C4-2B (cell line): ENCODE measurements at regions not wholly inside any gene's neighbourhood (a gene's known extent, or its start where the extent isn't known, plus 50 kb on each side); places are given as distances from the start of the nearest gene placed in this dataset.

Source experiments
- ZFX ChIP-seq: fragments of 450-650 bp; IDR thresholded peaks from 2 replicates; pipeline ENCODE4 v1.6.1; 2017
- TF ChIP-seq, protein P1 (sequence below): fragments of 450-650 bp; conservative IDR thresholded peaks from 2 replicates; pipeline ENCODE4 v1.5.1; 2017; ENCODE audit warnings: mild to moderate bottlenecking

DNA sequence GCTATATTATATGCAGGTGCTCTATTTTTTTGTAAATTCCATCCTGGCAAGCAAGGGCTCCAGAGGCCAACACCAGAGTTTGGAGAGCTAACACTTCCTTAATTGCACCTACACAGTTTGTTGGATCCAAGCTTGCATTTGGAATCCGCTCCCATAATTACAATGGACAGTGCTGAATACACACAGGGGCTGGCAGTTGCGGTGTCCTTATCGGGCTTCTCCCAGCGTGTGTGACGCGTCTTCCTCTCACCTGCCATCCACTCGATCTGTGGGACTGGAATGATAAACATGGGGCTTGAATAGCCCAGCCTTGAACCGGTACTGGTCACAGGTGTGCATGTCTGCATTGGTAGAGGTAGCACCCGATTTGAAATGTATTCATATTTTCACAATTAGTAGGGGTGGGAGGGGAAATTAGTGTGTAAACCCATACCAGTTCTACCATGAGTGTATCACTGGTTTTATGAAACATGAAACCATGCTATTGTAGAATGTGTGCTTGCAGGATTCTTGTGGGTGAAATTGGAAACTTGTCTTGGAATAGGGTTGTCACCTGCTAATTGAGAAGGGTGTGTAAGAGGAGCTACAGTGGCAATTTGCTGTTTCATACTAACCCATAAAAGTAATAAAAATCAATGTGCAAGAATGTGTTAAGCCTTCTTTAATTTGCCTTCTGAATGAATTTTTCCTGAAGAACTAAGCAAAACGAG lies 316.5 kb downstream of the WDR11 start:
- no peak for TF ChIP-seq ZFX
- TF ChIP-seq, protein P1, sequence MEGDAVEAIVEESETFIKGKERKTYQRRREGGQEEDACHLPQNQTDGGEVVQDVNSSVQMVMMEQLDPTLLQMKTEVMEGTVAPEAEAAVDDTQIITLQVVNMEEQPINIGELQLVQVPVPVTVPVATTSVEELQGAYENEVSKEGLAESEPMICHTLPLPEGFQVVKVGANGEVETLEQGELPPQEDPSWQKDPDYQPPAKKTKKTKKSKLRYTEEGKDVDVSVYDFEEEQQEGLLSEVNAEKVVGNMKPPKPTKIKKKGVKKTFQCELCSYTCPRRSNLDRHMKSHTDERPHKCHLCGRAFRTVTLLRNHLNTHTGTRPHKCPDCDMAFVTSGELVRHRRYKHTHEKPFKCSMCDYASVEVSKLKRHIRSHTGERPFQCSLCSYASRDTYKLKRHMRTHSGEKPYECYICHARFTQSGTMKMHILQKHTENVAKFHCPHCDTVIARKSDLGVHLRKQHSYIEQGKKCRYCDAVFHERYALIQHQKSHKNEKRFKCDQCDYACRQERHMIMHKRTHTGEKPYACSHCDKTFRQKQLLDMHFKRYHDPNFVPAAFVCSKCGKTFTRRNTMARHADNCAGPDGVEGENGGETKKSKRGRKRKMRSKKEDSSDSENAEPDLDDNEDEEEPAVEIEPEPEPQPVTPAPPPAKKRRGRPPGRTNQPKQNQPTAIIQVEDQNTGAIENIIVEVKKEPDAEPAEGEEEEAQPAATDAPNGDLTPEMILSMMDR, result no peak
